Gastrocnemius medialis (tissue), 4 donors: ENCODE measurements at regions not wholly inside any gene's neighbourhood (a gene's known extent, or its start where the extent isn't known, plus 50 kb on each side); places are given as distances from the start of the nearest gene placed in this dataset.

ENCODE experiments used
- CTCF ChIP-seq, 5 experiments: fragments of 450-650 bp in 3 of 5; fragments of 200-600 bp in 2 of 5; sonication (generic) in 2 of 5; IDR thresholded peaks in 4 of 5; conservative IDR thresholded peaks in 1 of 5; 1 replicate in 4 of 5; 2 replicates in 1 of 5; pipeline ENCODE4 v1.5.1; 2016 to 2019; ENCODE audit warnings: antibody characterized with exemption in 5 of 5, mild to moderate bottlenecking in 3 of 5, moderate library complexity in 3 of 5
- POLR2A ChIP-seq, 2 donors: fragments of 450-650 bp; IDR thresholded peaks; one replicate each; pipeline ENCODE4 v1.6.1; 2017; ENCODE audit warnings: antibody characterized with exemption in 2 of 2, mild to moderate bottlenecking in 2 of 2, moderate library complexity in 2 of 2

GRCh38 chr11:70747285-70747684 is 349.0 kb downstream of the CTTN start:
- no peak for TF ChIP-seq CTCF (IDR thresholded peaks at IDR 0.05 in 4 of 5, conservative IDR thresholded peaks at IDR 0.05 in 1 of 5)
- no peak for TF ChIP-seq POLR2A (IDR thresholded peaks at IDR 0.05)
